Keratinocyte (primary cell): ENCODE measurements at regions not wholly inside any gene's neighbourhood (a gene's known extent, or its start where the extent isn't known, plus 50 kb on each side); places are given as distances from the start of the nearest gene placed in this dataset.

Source experiments
- DNase-seq: peaks from one replicate; pipeline ENCODE4 v3.0.0-alpha.2; 2011; ENCODE audit warnings: low read depth, missing footprints, low spot score
- FAIRE-seq: peaks from 2 replicates; lab custom pipeline; 2011; peaks lifted over from hg19 to GRCh38; lab: Jason Lieb, UNC
- H2AFZ ChIP-seq: 2 replicates; pipeline ENCODE4 v1.6.0; 2012; ENCODE audit warnings: low read length, control low read depth, inconsistent platforms; ENCODE audit not compliant: control insufficient read depth
- H3K27ac ChIP-seq: 2 replicates; pipeline ENCODE4 v1.5.1; 2011; ENCODE audit warnings: low read length; ENCODE audit not compliant: control insufficient read depth, insufficient read depth
- H3K27me3 ChIP-seq: 3 replicates; pipeline ENCODE4 v1.6.0; 2011; ENCODE audit warnings: low read length; ENCODE audit not compliant: control insufficient read depth, insufficient read depth; ENCODE audit errors: extremely low read depth
- H3K36me3 ChIP-seq, 2 experiments: 2 replicates in 1 of 2; 3 replicates in 1 of 2; pipeline ENCODE4 v1.5.1; 2011; ENCODE audit warnings: low read length in 2 of 2, mild to moderate bottlenecking in 1 of 2; ENCODE audit not compliant: control insufficient read depth in 2 of 2, insufficient read depth in 2 of 2; ENCODE audit errors: extremely low read depth in 1 of 2
- H3K4me1 ChIP-seq: 3 replicates; pipeline ENCODE4 v1.5.1; 2011; ENCODE audit warnings: low read length; ENCODE audit not compliant: control insufficient read depth, insufficient read depth; ENCODE audit errors: extremely low read depth
- H3K4me2 ChIP-seq: 3 replicates; pipeline ENCODE4 v1.6.0; 2011; ENCODE audit warnings: low read depth, low read length; ENCODE audit not compliant: control insufficient read depth, insufficient read depth; ENCODE audit errors: extremely low read depth
- H3K4me3 ChIP-seq, 3 experiments: fragments of 200-600 bp in 1 of 3; sonication (generic) in 1 of 3; 2 replicates in 2 of 3; 3 replicates in 1 of 3; pipeline ENCODE4 v1.5.1; 2011 to 2016; ENCODE audit warnings: low read length in 3 of 3, mild to moderate bottlenecking in 3 of 3, control low read depth in 2 of 3, inconsistent platforms in 1 of 3, low read depth in 1 of 3, mixed read lengths in 1 of 3, mixed run types in 1 of 3, moderate library complexity in 1 of 3; ENCODE audit not compliant: control insufficient read depth in 2 of 3, insufficient read depth in 2 of 3; ENCODE audit errors: extremely low read depth in 1 of 3
- H3K79me2 ChIP-seq: 2 replicates; pipeline ENCODE4 v1.6.0; 2012; ENCODE audit warnings: low read length; ENCODE audit not compliant: control insufficient read depth, insufficient read depth
- H3K9ac ChIP-seq: 3 replicates; pipeline ENCODE4 v1.6.0; 2011; ENCODE audit warnings: low read length; ENCODE audit not compliant: control insufficient read depth, insufficient read depth; ENCODE audit errors: extremely low read depth
- H3K9me1 ChIP-seq: 3 replicates; pipeline ENCODE4 v1.6.0; 2011; ENCODE audit warnings: low read length; ENCODE audit not compliant: control insufficient read depth, insufficient read depth; ENCODE audit errors: extremely low read depth
- H3K9me3 ChIP-seq: 2 replicates; pipeline ENCODE4 v1.5.1; 2012; ENCODE audit warnings: low read depth, low read length; ENCODE audit not compliant: control insufficient read depth
- H4K20me1 ChIP-seq: 3 replicates; pipeline ENCODE4 v1.6.0; 2011; ENCODE audit warnings: low read length; ENCODE audit not compliant: control insufficient read depth, insufficient read depth; ENCODE audit errors: extremely low read depth
- CTCF ChIP-seq, 3 experiments: IDR thresholded peaks in 1 of 3; conservative IDR thresholded peaks in 1 of 3; optimal IDR thresholded peaks in 1 of 3; 2 replicates in 2 of 3; 3 replicates in 1 of 3; pipeline versions ENCODE3 to v1.5.1; 2011; ENCODE audit warnings: low read length in 3 of 3, mild to moderate bottlenecking in 3 of 3, moderate library complexity in 2 of 3, control low read depth in 1 of 3, inconsistent platforms in 1 of 3; ENCODE audit not compliant: insufficient read depth in 2 of 3; ENCODE audit errors: extremely low read depth in 1 of 3
- EZH2 ChIP-seq: IDR thresholded peaks from one replicate; pipeline ENCODE4 v1.6.1; 2012; ENCODE audit warnings: inconsistent platforms, mild to moderate bottlenecking, low read length, moderate library complexity
- dilution Hi-C: fragments of 300-500 bp; cut with MboI; formaldehyde crosslinking; loops from one replicate; pipeline ENCODE4 v1.7.0; 2020; ENCODE audit warnings: low sequenced_read_pairs; ENCODE audit not compliant: extremely low pct_ligation_motif_present

GRCh38 chr2:65548576-65549256 lies 116.3 kb upstream of the SPRED2 start:
- Histone ChIP-seq H3K36me3 (no peaks in the 10 kb centered on the region), H3K9me1 (no peaks in the 10 kb centered on the region), H3K4me1 (peaks cover 11% of the 10 kb centered on the region), H3K9ac (no peak overlapping the region), H3K4me2 (no peak overlapping the region), H3K4me3 (no peak overlapping the region), H3K79me2 (no peaks in the 10 kb centered on the region), H3K27ac (no peak overlapping the region), H3K27me3 (no peaks in the 10 kb centered on the region), H4K20me1 (no peaks in the 10 kb centered on the region), H3K9me3 (no peaks in the 10 kb centered on the region), H2AFZ (no peak overlapping the region)
- TF ChIP-seq CTCF (optimal IDR thresholded peaks at IDR 0.05 in 1 of 3, IDR thresholded peaks at IDR 0.05 in 1 of 3, conservative IDR thresholded peaks at IDR 0.05 in 1 of 3; ENCODE audit: extremely low read depth in 1 of 3, insufficient read depth in 2 of 3, low read length in 3 of 3) (no peak), EZH2 (no peak)
- dilution Hi-C loops = no loop called here
- DNase-seq = no peak
- FAIRE-seq = no peak

- DNase-seq (no peak), FAIRE-seq (no peak)
- Histone ChIP-seq H3K4me1 (peaks cover 11% of the 10 kb centered on the region), H3K4me3 (no peak overlapping the region), H2AFZ (no peak overlapping the region), H3K9me1 (no peaks in the 10 kb centered on the region), H4K20me1 (no peaks in the 10 kb centered on the region), H3K36me3 (no peaks in the 10 kb centered on the region), H3K4me2 (no peak overlapping the region), H3K9ac (no peak overlapping the region), H3K27me3 (no peaks in the 10 kb centered on the region), H3K79me2 (no peaks in the 10 kb centered on the region), H3K27ac (no peak overlapping the region), H3K9me3 (no peaks in the 10 kb centered on the region)
- dilution Hi-C loops = no loop called here
- TF ChIP-seq EZH2 (no peak), CTCF (optimal IDR thresholded peaks at IDR 0.05 in 1 of 3, IDR thresholded peaks at IDR 0.05 in 1 of 3, conservative IDR thresholded peaks at IDR 0.05 in 1 of 3; ENCODE audit: extremely low read depth in 1 of 3, insufficient read depth in 2 of 3, low read length in 3 of 3) (no peak)
Observed at GRCh38 chr2:65548064-65548463, 115.7 kb upstream of the SPRED2 start.
